HG02884 (cell line): ENCODE measurements at regions not wholly inside any gene's neighbourhood (a gene's known extent, or its start where the extent isn't known, plus 50 kb on each side); places are given as distances from the start of the nearest gene placed in this dataset.

ENCODE experiments used
- ATAC-seq: cut with Tn5 transposase; IDR thresholded peaks from one replicate; pipeline ENCODE4 v1.9.1; 2021; ENCODE audit warnings: mild to moderate bottlenecking, moderate library complexity; ENCODE audit not compliant: unreplicated experiment

DNA sequence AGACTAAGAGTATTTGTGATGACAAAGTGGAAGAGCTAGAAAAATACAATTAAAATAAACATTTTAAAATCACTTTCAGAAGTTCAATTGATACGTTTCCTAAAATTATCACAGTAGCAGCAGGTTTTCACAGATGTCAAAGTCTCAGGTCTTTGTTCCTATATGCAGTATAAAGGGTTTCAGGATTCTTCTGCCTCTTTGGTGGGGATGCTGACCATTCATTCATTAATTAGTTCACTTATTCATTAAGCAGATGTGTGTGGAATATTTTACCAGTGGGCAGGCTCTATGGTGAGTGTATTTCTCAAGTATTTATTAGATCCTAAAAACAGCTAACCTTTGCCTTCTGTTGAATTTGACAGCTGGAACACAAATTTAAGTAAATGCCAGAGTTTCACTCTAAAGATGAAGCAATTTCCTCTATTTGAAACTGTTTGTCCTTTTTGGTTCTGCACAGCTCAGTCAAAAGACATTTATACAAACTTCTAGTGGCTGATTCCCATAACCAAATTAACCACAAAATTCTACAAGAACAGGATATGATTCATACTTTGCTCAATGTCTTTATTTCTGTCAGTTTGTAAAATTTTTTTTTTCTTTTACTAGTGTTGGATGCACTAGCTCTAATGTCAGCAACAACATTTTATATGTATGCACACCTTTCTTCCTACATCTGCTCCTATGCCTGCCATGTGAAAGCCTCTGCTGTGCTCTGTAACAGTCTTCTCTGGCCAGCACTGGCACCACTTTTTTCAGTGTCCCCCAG is 75.9 kb upstream of the PRR16 start:
- peak; percentile 69 for ATAC-seq

DNA sequence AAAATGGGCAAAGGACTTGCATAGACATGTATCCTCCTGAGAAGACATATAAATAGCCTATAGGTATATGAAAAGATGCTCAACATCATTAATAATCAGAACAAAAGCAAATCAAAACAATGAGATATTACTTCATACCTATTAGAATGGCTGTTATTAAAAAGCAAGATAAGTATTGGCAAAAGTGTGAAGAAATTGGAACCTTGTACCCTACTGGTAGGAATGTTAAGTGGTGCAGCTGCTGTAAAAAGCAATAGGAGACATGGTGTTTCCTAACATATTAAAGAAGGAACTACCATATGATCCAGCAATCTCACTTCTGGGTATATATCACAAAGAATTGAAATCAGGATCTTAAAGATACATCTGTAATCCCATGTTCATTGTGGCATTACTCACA is 69.8 kb upstream of the PRR16 start:
- no peak for ATAC-seq

- no peak for ATAC-seq
These were observed 67.9 kb upstream of the PRR16 start for GRCh38 chr5:120396186-120396585.

DNA sequence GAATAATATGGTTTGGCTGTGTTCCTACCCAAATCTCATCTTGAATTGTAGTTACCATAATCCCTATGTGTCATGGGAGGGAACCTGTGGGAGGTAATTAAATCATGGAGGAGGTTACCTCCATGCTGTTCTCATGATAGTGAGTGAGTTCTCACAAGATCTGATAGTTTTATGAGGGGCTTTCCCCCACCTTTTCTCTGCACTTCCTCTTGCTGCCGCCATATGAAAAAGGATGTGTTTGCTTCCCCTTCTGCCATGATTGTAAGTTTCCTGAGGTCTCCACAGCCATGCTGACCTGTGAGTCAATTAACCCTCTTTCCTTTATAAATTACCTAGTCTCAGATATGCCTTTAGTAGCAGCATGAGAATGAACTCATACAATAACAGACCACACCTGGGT is 63.7 kb upstream of the PRR16 start:
- ATAC-seq: no peak

DNA sequence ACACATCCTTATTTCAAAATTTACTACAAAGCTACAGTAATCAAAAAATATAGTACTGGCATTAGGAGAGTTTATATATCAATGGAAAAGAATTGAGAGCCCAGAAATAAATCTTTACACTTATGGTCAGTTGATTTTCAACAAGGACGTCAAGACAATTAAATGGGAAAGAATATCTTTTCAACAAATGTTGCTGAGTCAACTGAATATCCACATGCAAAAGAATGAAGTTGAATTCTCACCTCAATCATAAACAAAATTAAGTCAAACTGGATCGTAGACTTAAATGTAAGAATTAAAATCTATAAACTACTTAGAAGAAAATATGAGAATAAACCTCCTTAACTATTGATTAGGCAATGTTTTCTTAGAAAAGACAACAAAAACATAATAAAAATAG is 61.5 kb upstream of the PRR16 start:
- ATAC-seq: no peak

DNA sequence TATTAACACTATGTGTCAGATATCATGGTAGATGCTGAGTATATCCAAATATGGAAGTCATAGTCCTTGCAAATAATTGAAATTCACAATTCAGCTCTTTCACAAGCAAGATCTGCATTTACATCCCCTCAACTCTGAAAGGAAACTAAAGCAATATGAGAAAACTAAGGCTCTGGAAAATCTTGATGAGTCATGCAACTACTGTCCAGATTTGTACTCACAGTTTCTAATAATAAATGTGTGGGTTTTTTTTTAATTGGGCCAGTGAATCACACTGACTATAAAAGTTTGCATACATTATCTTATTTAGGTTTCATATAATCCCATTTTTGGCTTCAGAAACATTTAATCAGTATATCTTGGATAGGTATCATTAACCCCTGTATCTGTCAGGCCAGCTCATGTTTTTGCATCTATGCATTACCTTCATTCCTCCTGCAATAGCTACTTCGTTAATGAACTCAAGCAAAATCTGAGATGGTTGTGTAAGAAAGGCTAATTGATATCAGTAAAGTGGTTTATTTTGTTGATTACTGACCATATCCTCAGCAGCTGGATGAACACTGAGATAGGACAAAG is 58.7 kb upstream of the PRR16 start:
- peak; percentile 42 for ATAC-seq

- ATAC-seq: peak; percentile 58
These were observed 58.2 kb upstream of the PRR16 start for GRCh38 chr5:120405923-120406322.

- no peak for ATAC-seq
These were observed 50.4 kb upstream of the PRR16 start for GRCh38 chr5:120413686-120414085.
